GM12878 (cell line): ENCODE measurements at regions not wholly inside any gene's neighbourhood (a gene's known extent, or its start where the extent isn't known, plus 50 kb on each side); places are given as distances from the start of the nearest gene placed in this dataset.
A peak's percentile ranks its signal among the peaks of the same experiment; 100 is the strongest.

Experiments used
- ASH2L ChIP-seq: fragments of 300-600, 200-600 bp; sonication (generic); IDR thresholded peaks from 2 replicates; pipeline ENCODE4 v1.6.1; 2017; ENCODE audit warnings: low read depth, mild to moderate bottlenecking, borderline replicate concordance
- CBFB ChIP-seq: IDR thresholded peaks from 2 replicates; pipeline ENCODE4 v1.6.1; 2016; ENCODE audit warnings: antibody characterized with exemption, low read depth
- EGR1 ChIP-seq, 2 experiments: IDR thresholded peaks; 1 replicate in 1 of 2; 2 replicates in 1 of 2; pipeline ENCODE4 v1.6.1; 2011 to 2012; ENCODE audit warnings: low read depth in 2 of 2, low read length in 2 of 2, borderline replicate concordance in 1 of 2, mild to moderate bottlenecking in 1 of 2, moderate library complexity in 1 of 2
- EP300 ChIP-seq, 2 experiments: fragments of 150-350 bp in 1 of 2; IDR thresholded peaks; 2 replicates each; pipeline ENCODE4 v1.6.1; 2011 to 2012; ENCODE audit warnings: low read depth in 2 of 2, low read length in 2 of 2, borderline replicate concordance in 1 of 2, improper control_type of control experiment in 1 of 2, inconsistent platforms in 1 of 2; ENCODE audit not compliant: control insufficient read depth in 1 of 2
- ESRRA ChIP-seq: IDR thresholded peaks from 2 replicates; pipeline ENCODE4 v1.6.1; 2012; ENCODE audit warnings: mild to moderate bottlenecking, low read length, improper control_type of control experiment
- EZH2 ChIP-seq: IDR thresholded peaks from 2 replicates; pipeline ENCODE4 v1.6.1; 2012; ENCODE audit warnings: low read depth, mild to moderate bottlenecking, control low read depth, inconsistent platforms, low read length, borderline replicate concordance; ENCODE audit not compliant: control insufficient read depth
- FOXM1 ChIP-seq: IDR thresholded peaks from 2 replicates; pipeline ENCODE4 v1.6.1; 2012; ENCODE audit warnings: low read depth, mild to moderate bottlenecking, inconsistent platforms, low read length, moderate library complexity
- POLR2A ChIP-seq: IDR thresholded peaks from 2 replicates; pipeline ENCODE4 v1.6.1; 2011; ENCODE audit warnings: low read depth, mild to moderate bottlenecking, low read length
- SP1 ChIP-seq: IDR thresholded peaks from one replicate; pipeline ENCODE4 v1.6.1; 2011; ENCODE audit warnings: low read depth, low read length
- TARDBP ChIP-seq: IDR thresholded peaks from 2 replicates; pipeline ENCODE4 v1.6.1; 2016; ENCODE audit warnings: borderline replicate concordance
- ZNF384 ChIP-seq: IDR thresholded peaks from 2 replicates; pipeline ENCODE4 v1.6.1; 2012; ENCODE audit warnings: low read depth, mild to moderate bottlenecking, low read length, improper control_type of control experiment, borderline replicate concordance
- TF ChIP-seq, protein P1 (sequence below), 3 experiments: IDR thresholded peaks in 2 of 3; conservative IDR thresholded peaks in 1 of 3; 2 replicates each; pipeline ENCODE4 v1.5.1; 2011; ENCODE audit warnings: low read depth in 3 of 3, low read length in 3 of 3, mild to moderate bottlenecking in 3 of 3, control low read depth in 2 of 3, moderate library complexity in 2 of 3, inconsistent platforms in 1 of 3, mixed read lengths in 1 of 3; ENCODE audit not compliant: control insufficient read depth in 2 of 3, insufficient read depth in 1 of 3; ENCODE audit errors: extremely low read depth in 1 of 3
- TF ChIP-seq, protein P2 (sequence below): IDR thresholded peaks from 2 replicates; pipeline ENCODE4 v1.6.1; 2011; ENCODE audit warnings: borderline replicate concordance, low read depth, mild to moderate bottlenecking, moderate library complexity, low read length; ENCODE audit not compliant: insufficient read depth, poor library complexity, severe bottlenecking
- TF ChIP-seq, protein P3 (sequence below): IDR thresholded peaks from 2 replicates; pipeline ENCODE4 v1.6.1; 2011; ENCODE audit warnings: low read depth, mild to moderate bottlenecking, low read length, moderate library complexity, borderline replicate concordance; ENCODE audit errors: extremely low read depth

DNA sequence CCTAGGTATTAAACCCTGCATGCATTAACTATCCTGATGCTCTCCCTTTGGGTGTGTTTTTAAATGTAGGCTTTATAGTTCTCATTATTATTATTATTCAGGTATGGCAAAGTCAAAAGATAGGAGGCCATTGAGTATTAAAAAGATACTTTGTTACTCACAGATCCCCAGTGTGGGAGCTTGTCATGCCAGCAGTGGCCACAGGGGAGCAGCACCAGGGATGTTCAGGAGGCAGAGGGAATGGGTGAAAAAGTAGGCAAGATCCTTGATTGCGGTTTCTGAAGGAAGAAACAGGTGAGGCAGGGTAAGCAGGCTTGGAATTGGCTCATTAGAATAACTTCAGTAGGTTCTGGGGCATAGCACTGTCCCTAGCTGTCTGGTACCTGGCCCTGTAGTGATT, 382.2 kb downstream of the MED13L start:
- TF ChIP-seq TARDBP (no peak), SP1 (no peak), CBFB (no peak), EP300 (IDR thresholded peaks at IDR 0.05; ENCODE audit: borderline replicate concordance in 1 of 2, control insufficient read depth in 1 of 2, low read depth in 2 of 2, low read length in 2 of 2) (no peak), EZH2 (no peak), POLR2A (no peak), ASH2L (no peak), ZNF384 (no peak), FOXM1 (no peak), ESRRA (no peak), EGR1 (IDR thresholded peaks at IDR 0.05; ENCODE audit: borderline replicate concordance in 1 of 2, low read depth in 2 of 2, low read length in 2 of 2) (no peak)
- TF ChIP-seq, protein P1, sequence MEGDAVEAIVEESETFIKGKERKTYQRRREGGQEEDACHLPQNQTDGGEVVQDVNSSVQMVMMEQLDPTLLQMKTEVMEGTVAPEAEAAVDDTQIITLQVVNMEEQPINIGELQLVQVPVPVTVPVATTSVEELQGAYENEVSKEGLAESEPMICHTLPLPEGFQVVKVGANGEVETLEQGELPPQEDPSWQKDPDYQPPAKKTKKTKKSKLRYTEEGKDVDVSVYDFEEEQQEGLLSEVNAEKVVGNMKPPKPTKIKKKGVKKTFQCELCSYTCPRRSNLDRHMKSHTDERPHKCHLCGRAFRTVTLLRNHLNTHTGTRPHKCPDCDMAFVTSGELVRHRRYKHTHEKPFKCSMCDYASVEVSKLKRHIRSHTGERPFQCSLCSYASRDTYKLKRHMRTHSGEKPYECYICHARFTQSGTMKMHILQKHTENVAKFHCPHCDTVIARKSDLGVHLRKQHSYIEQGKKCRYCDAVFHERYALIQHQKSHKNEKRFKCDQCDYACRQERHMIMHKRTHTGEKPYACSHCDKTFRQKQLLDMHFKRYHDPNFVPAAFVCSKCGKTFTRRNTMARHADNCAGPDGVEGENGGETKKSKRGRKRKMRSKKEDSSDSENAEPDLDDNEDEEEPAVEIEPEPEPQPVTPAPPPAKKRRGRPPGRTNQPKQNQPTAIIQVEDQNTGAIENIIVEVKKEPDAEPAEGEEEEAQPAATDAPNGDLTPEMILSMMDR (IDR thresholded peaks at IDR 0.05 in 2 of 3, conservative IDR thresholded peaks at IDR 0.05 in 1 of 3; ENCODE audit: control insufficient read depth in 2 of 3, extremely low read depth in 1 of 3, insufficient read depth in 1 of 3, low read depth in 3 of 3, low read length in 3 of 3) = peak; percentile 11 to 41 (median 34); a peak in 4 of 6 replicates
- TF ChIP-seq, protein P2, sequence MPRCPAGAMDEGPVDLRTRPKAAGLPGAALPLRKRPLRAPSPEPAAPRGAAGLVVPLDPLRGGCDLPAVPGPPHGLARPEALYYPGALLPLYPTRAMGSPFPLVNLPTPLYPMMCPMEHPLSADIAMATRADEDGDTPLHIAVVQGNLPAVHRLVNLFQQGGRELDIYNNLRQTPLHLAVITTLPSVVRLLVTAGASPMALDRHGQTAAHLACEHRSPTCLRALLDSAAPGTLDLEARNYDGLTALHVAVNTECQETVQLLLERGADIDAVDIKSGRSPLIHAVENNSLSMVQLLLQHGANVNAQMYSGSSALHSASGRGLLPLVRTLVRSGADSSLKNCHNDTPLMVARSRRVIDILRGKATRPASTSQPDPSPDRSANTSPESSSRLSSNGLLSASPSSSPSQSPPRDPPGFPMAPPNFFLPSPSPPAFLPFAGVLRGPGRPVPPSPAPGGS = no peak
- TF ChIP-seq, protein P3, sequence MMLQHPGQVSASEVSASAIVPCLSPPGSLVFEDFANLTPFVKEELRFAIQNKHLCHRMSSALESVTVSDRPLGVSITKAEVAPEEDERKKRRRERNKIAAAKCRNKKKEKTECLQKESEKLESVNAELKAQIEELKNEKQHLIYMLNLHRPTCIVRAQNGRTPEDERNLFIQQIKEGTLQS = no peak
